Breast epithelium (tissue), 4 donors: ENCODE measurements at regions not wholly inside any gene's neighbourhood (a gene's known extent, or its start where the extent isn't known, plus 50 kb on each side); places are given as distances from the start of the nearest gene placed in this dataset.

Experiments
- DNase-seq, 2 donors: peaks; one replicate each; pipeline ENCODE4 v3.0.0-alpha.2; 2019; ENCODE audit warnings: low spot score in 2 of 2
- H3K27ac ChIP-seq, 2 donors: fragments of 200-600 bp; sonication (generic) in 1 of 2; one replicate each; pipeline ENCODE4 v1.5.1; 2016 to 2019; ENCODE audit warnings: mild to moderate bottlenecking in 1 of 2
- H3K27me3 ChIP-seq, 2 donors: fragments of 200-600 bp; sonication (generic) in 1 of 2; one replicate each; pipeline versions ENCODE4 v1.5.1 to v1.6.0; 2017 to 2019; ENCODE audit warnings: control low read depth in 1 of 2, mild to moderate bottlenecking in 1 of 2
- H3K36me3 ChIP-seq: fragments of 200-600 bp; one replicate; pipeline ENCODE4 v1.5.1; 2019
- H3K4me1 ChIP-seq, 2 donors: fragments of 200-600 bp; sonication (generic); one replicate each; pipeline ENCODE4 v1.5.1; 2016 to 2019; ENCODE audit warnings: control low read depth in 1 of 2
- H3K4me3 ChIP-seq, 3 donors: fragments of 200-600 bp; sonication (generic); 1 replicate in 2 of 3; 2 replicates in 1 of 3; pipeline ENCODE4 v1.5.1; 2016 to 2019; ENCODE audit warnings: mild to moderate bottlenecking in 3 of 3, moderate library complexity in 2 of 3
- H3K9me3 ChIP-seq, 2 donors: fragments of 200-600 bp; sonication (generic) in 1 of 2; one replicate each; pipeline ENCODE4 v1.5.1; 2016 to 2019; ENCODE audit warnings: control low read depth in 1 of 2
- CTCF ChIP-seq, 3 donors: fragments of 450-650 bp; IDR thresholded peaks; one replicate each; pipeline ENCODE4 v1.5.1; 2016 to 2017; ENCODE audit warnings: antibody characterized with exemption in 3 of 3, mild to moderate bottlenecking in 3 of 3, moderate library complexity in 3 of 3
- POLR2A ChIP-seq: fragments of 450-650 bp; IDR thresholded peaks from one replicate; pipeline ENCODE4 v1.6.1; 2016; ENCODE audit warnings: antibody characterized with exemption, mild to moderate bottlenecking, moderate library complexity
- POLR2AphosphoS5 ChIP-seq, 3 donors: sonication (generic); formaldehyde crosslinking; IDR thresholded peaks; one replicate each; pipeline ENCODE4 v1.6.1; 2017; ENCODE audit warnings: antibody characterized with exemption in 3 of 3
- intact Hi-C: fragments of 100-400 bp; cut with DNase I; formaldehyde crosslinking; loops from one replicate; pipeline ENCODE4 v1.15.1; 2023; ENCODE audit warnings: low total_unique reads

- no peak for TF ChIP-seq POLR2AphosphoS5 (IDR thresholded peaks at IDR 0.05)
- TF ChIP-seq POLR2A, result no peak
- no peak for TF ChIP-seq CTCF (IDR thresholded peaks at IDR 0.05)
- Histone ChIP-seq H3K27me3 (no peaks in the 10 kb centered on the region), H3K4me3 (no peak overlapping the region), H3K27ac (no peak overlapping the region), H3K9me3 (peaks cover 0 to 6% of the 10 kb centered on the region in 2 donors), H3K4me1 (no peaks in the 10 kb centered on the region), H3K36me3 (no peaks in the 10 kb centered on the region)
- intact Hi-C loops, result no loop called here
- DNase-seq, result no peak
These were observed 390.2 kb upstream of the PRICKLE1 start for GRCh38 chr12:42979746-42980145.

- H3K9me3 ChIP-seq, result peaks cover 0 to 6% of the 10 kb centered on the region in 2 donors
- H3K36me3 ChIP-seq, result no peaks in the 10 kb centered on the region
- H3K4me3 ChIP-seq, result no peak overlapping the region
- intact Hi-C loops, result no loop called here
- TF ChIP-seq POLR2A (no peak), CTCF (IDR thresholded peaks at IDR 0.05) (no peak), POLR2AphosphoS5 (IDR thresholded peaks at IDR 0.05) (no peak)
- H3K27ac ChIP-seq, result no peak overlapping the region
- DNase-seq, result no peak
- H3K27me3 ChIP-seq, result no peaks in the 10 kb centered on the region
- no peaks in the 10 kb centered on the region for H3K4me1 ChIP-seq
These were observed 389.2 kb upstream of the PRICKLE1 start for GRCh38 chr12:42978708-42979107.

- intact Hi-C loops, result no loop called here
- no peak for DNase-seq
- Histone ChIP-seq H3K9me3 (peaks cover 0 to 6% of the 10 kb centered on the region in 2 donors), H3K4me3 (no peak overlapping the region), H3K27me3 (no peaks in the 10 kb centered on the region), H3K27ac (no peak overlapping the region), H3K4me1 (no peaks in the 10 kb centered on the region), H3K36me3 (no peaks in the 10 kb centered on the region)
- TF ChIP-seq POLR2A, result no peak
- TF ChIP-seq CTCF (IDR thresholded peaks at IDR 0.05), result no peak
- no peak for TF ChIP-seq POLR2AphosphoS5 (IDR thresholded peaks at IDR 0.05)
These were observed 388.1 kb upstream of the PRICKLE1 start for GRCh38 chr12:42977451-42978230.

- Histone ChIP-seq H3K27ac (no peak overlapping the region), H3K27me3 (no peaks in the 10 kb centered on the region), H3K4me1 (no peaks in the 10 kb centered on the region), H3K36me3 (no peaks in the 10 kb centered on the region), H3K4me3 (no peak overlapping the region), H3K9me3 (peaks cover 0 to 6% of the 10 kb centered on the region in 2 donors)
- intact Hi-C loops, result no loop called here
- TF ChIP-seq CTCF (IDR thresholded peaks at IDR 0.05) (no peak), POLR2AphosphoS5 (IDR thresholded peaks at IDR 0.05) (no peak), POLR2A (no peak)
- DNase-seq, result no peak
These were observed 387.1 kb upstream of the PRICKLE1 start for GRCh38 chr12:42976620-42977019.

GRCh38 chr12:42976122-42976521 lies 386.6 kb upstream of the PRICKLE1 start:
- Histone ChIP-seq H3K27me3 (no peaks in the 10 kb centered on the region), H3K4me3 (no peak overlapping the region), H3K4me1 (no peaks in the 10 kb centered on the region), H3K9me3 (peaks cover 0 to 6% of the 10 kb centered on the region in 2 donors), H3K27ac (no peak overlapping the region), H3K36me3 (no peaks in the 10 kb centered on the region)
- DNase-seq, result no peak
- TF ChIP-seq POLR2AphosphoS5 (IDR thresholded peaks at IDR 0.05) (no peak), CTCF (IDR thresholded peaks at IDR 0.05) (no peak), POLR2A (no peak)
- intact Hi-C loops, result no loop called here
